ENCODE measurements at regions not wholly inside any gene's neighbourhood (a gene's known extent, or its start where the extent isn't known, plus 50 kb on each side); places are given as distances from the start of the nearest gene placed in this dataset.

DNA sequence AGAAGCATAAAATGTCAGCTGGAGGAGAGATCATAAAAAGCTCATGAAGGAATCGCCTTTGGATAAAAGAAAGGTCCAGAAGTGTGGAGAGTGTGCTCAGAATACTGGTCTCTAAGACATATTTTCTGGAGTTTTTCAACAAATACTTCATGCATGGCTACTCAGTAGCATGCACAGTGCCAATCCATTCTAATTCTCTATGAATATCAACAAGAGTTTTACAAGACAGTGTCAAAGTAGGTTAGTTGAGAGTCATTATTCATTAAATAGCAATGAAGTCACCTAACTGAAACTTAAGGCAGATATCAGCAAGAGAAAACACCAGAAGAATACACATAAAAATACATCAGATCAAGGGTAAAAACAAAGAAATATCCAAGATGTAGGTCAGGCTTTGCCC is 1243.2 kb upstream of the SLC10A2 start:
- TF ChIP-seq CTCF (IDR thresholded peaks at IDR 0.05; ENCODE audit: low read length) (no peak), EZH2 (IDR thresholded peaks at IDR 0.05; ENCODE audit: borderline replicate concordance, low read length) (no peak)
